HCT116 (cell line): ENCODE measurements at regions not wholly inside any gene's neighbourhood (a gene's known extent, or its start where the extent isn't known, plus 50 kb on each side); places are given as distances from the start of the nearest gene placed in this dataset.

ENCODE experiments used
- ATAC-seq: fragments of 200-7000 bp; cut with Tn5 transposase; 2 replicates; pipeline ENCODE4 v1.9.1; 2020; ENCODE audit warnings: mild to moderate bottlenecking, moderate library complexity
- BruUV-seq: library from RNA; stranded (reverse); fragments of 400-500 nt; replicated peaks from 2 replicates; lab custom pipeline; 2021; lab: Mats Ljungman, UMichigan
- CTCF ChIA-PET: fragments of 300-600 bp; sonication (Branson Sonifier 250); formaldehyde crosslinking; loops from one replicate; lab custom pipeline; 2021; ENCODE audit warnings: antibody characterized with exemption; lab: Charles Lee
- POLR2A ChIA-PET: fragments of 300-600, 350-600 bp; sonication (Branson Sonifier 250); formaldehyde crosslinking; loops from one replicate; lab custom pipeline; 2021; ENCODE audit warnings: antibody characterized with exemption; lab: Charles Lee
- RAD21 ChIA-PET, 2 experiments: fragments of 300-600 bp; sonication (Branson Sonifier 250); formaldehyde crosslinking; loops; one replicate each; lab custom pipeline; 2023; ENCODE audit warnings: low total read pairs in 2 of 2; ENCODE audit not compliant: uncharacterized antibody in 2 of 2, unreplicated experiment in 2 of 2, low non-redundant PET in 1 of 2; lab: Charles Lee
- DNase-seq: peaks from one replicate; pipeline ENCODE4 v3.0.0-alpha.2; 2010; ENCODE audit warnings: low read depth, low spot score
- H2AFZ ChIP-seq: fragments of 200-600 bp; shearing (Covaris generic), sonication (generic); 2 replicates; pipeline ENCODE4 v1.6.1; 2017; ENCODE audit warnings: low read depth, mixed run types, mixed read lengths, antibody characterized with exemption, low read length; ENCODE audit not compliant: poor library complexity, severe bottlenecking
- H3K27ac ChIP-seq: 2 replicates; pipeline ENCODE4 v1.5.1; 2012; ENCODE audit warnings: low read depth, low read length
- H3K27me3 ChIP-seq: fragments of 200-600 bp; sonication (generic); 2 replicates; pipeline ENCODE4 v1.6.1; 2016; ENCODE audit warnings: mixed run types, low read length, mixed read lengths; ENCODE audit not compliant: insufficient read depth
- H3K36me3 ChIP-seq, 2 experiments: fragments of 200-500 bp in 1 of 2; fragments of 200-600 bp in 1 of 2; sonication (Bioruptor generic) in 1 of 2; sonication (generic) in 1 of 2; 2 replicates each; pipeline versions ENCODE4 v1.5.1 to v1.6.1; 2014 to 2016; ENCODE audit warnings: low read length in 2 of 2, inconsistent platforms in 1 of 2, mixed read lengths in 1 of 2, mixed run types in 1 of 2; ENCODE audit not compliant: insufficient read depth in 2 of 2, control insufficient read depth in 1 of 2
- H3K4me1 ChIP-seq, 2 experiments: fragments of 200-600 bp in 1 of 2; sonication (generic) in 1 of 2; 2 replicates each; pipeline versions ENCODE4 v1.5.1 to v1.6.1; 2012 to 2017; ENCODE audit warnings: low read length in 2 of 2, inconsistent platforms in 1 of 2, mild to moderate bottlenecking in 1 of 2, mixed read lengths in 1 of 2, mixed run types in 1 of 2, moderate library complexity in 1 of 2; ENCODE audit not compliant: insufficient read depth in 2 of 2, control insufficient read depth in 1 of 2
- H3K4me2 ChIP-seq: fragments of 200-600 bp; sonication (generic); 2 replicates; pipeline ENCODE4 v1.6.1; 2017; ENCODE audit warnings: mixed run types, low read length, mixed read lengths
- H3K4me3 ChIP-seq, 2 experiments: fragments of 200-600 bp in 1 of 2; sonication (generic) in 1 of 2; replicated peaks in 1 of 2; 2 replicates each; pipeline ENCODE4 v1.5.1; 2011 to 2016; ENCODE audit warnings: low read length in 2 of 2, control low read depth in 1 of 2, low read depth in 1 of 2, mild to moderate bottlenecking in 1 of 2, mixed read lengths in 1 of 2, mixed run types in 1 of 2
- H3K79me2 ChIP-seq: fragments of 200-600 bp; sonication (generic); 2 replicates; pipeline ENCODE4 v1.6.1; 2017; ENCODE audit warnings: mild to moderate bottlenecking, mixed run types, low read length, moderate library complexity, mixed read lengths; ENCODE audit not compliant: insufficient read depth
- H3K9ac ChIP-seq: fragments of 200-600 bp; sonication (generic); 2 replicates; pipeline ENCODE4 v1.6.1; 2016; ENCODE audit warnings: low read length, mixed read lengths
- H3K9me2 ChIP-seq: fragments of 200-600 bp; sonication (generic), shearing (Covaris generic); 2 replicates; pipeline ENCODE4 v1.6.1; 2017; ENCODE audit warnings: mixed run types, mild to moderate bottlenecking, moderate library complexity; ENCODE audit not compliant: insufficient read depth
- H3K9me3 ChIP-seq, 2 experiments: fragments of 200-500 bp in 1 of 2; fragments of 200-600 bp in 1 of 2; sonication (Bioruptor generic) in 1 of 2; sonication (generic) in 1 of 2; 2 replicates each; pipeline ENCODE4 v1.6.1; 2014 to 2017; ENCODE audit warnings: low read length in 2 of 2, mixed read lengths in 2 of 2, inconsistent platforms in 1 of 2, low read depth in 1 of 2, mild to moderate bottlenecking in 1 of 2, mixed run types in 1 of 2, moderate library complexity in 1 of 2; ENCODE audit not compliant: control insufficient read depth in 1 of 2, insufficient read depth in 1 of 2
- H4K20me1 ChIP-seq: fragments of 200-600 bp; sonication (generic), shearing (Covaris generic); 2 replicates; pipeline ENCODE4 v1.6.1; 2017; ENCODE audit warnings: mixed run types, mild to moderate bottlenecking, moderate library complexity; ENCODE audit not compliant: insufficient read depth
- CBX3 ChIP-seq: IDR thresholded peaks from 2 replicates; pipeline ENCODE4 v1.6.1; 2012; ENCODE audit warnings: low read depth
- CTCF ChIP-seq, 3 experiments: fragments of 200-600 bp in 1 of 3; sonication (generic) in 1 of 3; IDR thresholded peaks in 2 of 3; conservative IDR thresholded peaks in 1 of 3; 2 replicates each; pipeline ENCODE4 v1.5.1; 2012 to 2017; ENCODE audit warnings: low read depth in 2 of 3, low read length in 2 of 3, antibody characterized with exemption in 1 of 3, borderline replicate concordance in 1 of 3, control low read depth in 1 of 3, mild to moderate bottlenecking in 1 of 3, mixed read lengths in 1 of 3, mixed run types in 1 of 3, moderate library complexity in 1 of 3; ENCODE audit not compliant: insufficient read depth in 1 of 3
- EGR1 ChIP-seq: IDR thresholded peaks from 2 replicates; pipeline ENCODE4 v1.6.1; 2012; ENCODE audit warnings: low read depth
- ELF1 ChIP-seq: IDR thresholded peaks from 2 replicates; pipeline ENCODE4 v1.6.1; 2012; ENCODE audit warnings: low read depth, borderline replicate concordance
- MAX ChIP-seq: IDR thresholded peaks from 2 replicates; pipeline ENCODE4 v1.6.1; 2012
- POLR2A ChIP-seq: IDR thresholded peaks from 2 replicates; pipeline ENCODE4 v1.7.0; 2011; ENCODE audit warnings: borderline replicate concordance; ENCODE audit not compliant: insufficient read depth, insufficient read length; ENCODE audit errors: extremely low read depth
- SRF ChIP-seq: IDR thresholded peaks from 2 replicates; pipeline ENCODE4 v1.6.1; 2012; ENCODE audit warnings: low read depth
- TCF7L2 ChIP-seq: IDR thresholded peaks from 2 replicates; pipeline ENCODE4 v1.7.0; 2011; ENCODE audit warnings: borderline replicate concordance, inconsistent platforms; ENCODE audit not compliant: insufficient read depth, insufficient read length; ENCODE audit errors: extremely low read depth
- ZNF274 ChIP-seq: fragments of 200-500 bp; sonication (Bioruptor generic); IDR thresholded peaks from 2 replicates; pipeline ENCODE4 v1.6.1; 2014; ENCODE audit warnings: mild to moderate bottlenecking, low read depth, low read length, inconsistent platforms
- intact Hi-C: fragments of 100-400 bp; cut with micrococcal nuclease; formaldehyde crosslinking; loops from 2 replicates; pipeline ENCODE4 v1.10.0; 2022

- H3K4me1 ChIP-seq = peaks cover 26 to 37% of the 10 kb centered on the region in 2 experiments
- intact Hi-C loops = no loop called here
- ChIA-PET RAD21 (no interaction called here), CTCF (no interaction called here), POLR2A (no interaction called here)
- TF ChIP-seq ZNF274 (no peak), POLR2A (no peak), SRF (no peak), ELF1 (no peak), CTCF (IDR thresholded peaks at IDR 0.05 in 2 of 3, conservative IDR thresholded peaks at IDR 0.05 in 1 of 3; ENCODE audit: borderline replicate concordance in 1 of 3, insufficient read depth in 1 of 3, low read depth in 2 of 3, low read length in 2 of 3) (no peak), CBX3 (no peak), TCF7L2 (no peak), EGR1 (no peak), MAX (no peak)
- no peak for DNase-seq
- H3K9me2 ChIP-seq = no peaks in the 10 kb centered on the region
- no peak overlapping the region for H3K9ac ChIP-seq
- H3K36me3 ChIP-seq = no peaks in the 10 kb centered on the region
- no peak overlapping the region for H3K27ac ChIP-seq
- no peaks in the 10 kb centered on the region for H3K27me3 ChIP-seq
- H3K4me2 ChIP-seq = no peak overlapping the region
- BruUV-seq = no TSS peak
- no peak overlapping the region for H2AFZ ChIP-seq
- no peaks in the 10 kb centered on the region for H4K20me1 ChIP-seq
- no peak for ATAC-seq
- no peak overlapping the region for H3K4me3 ChIP-seq
- no peaks in the 10 kb centered on the region for H3K79me2 ChIP-seq
- H3K9me3 ChIP-seq = no peaks in the 10 kb centered on the region
These were observed 456.7 kb upstream of the THBS1 start for GRCh38 chr15:39124155-39124552.
